ENCODE measurements at regions not wholly inside any gene's neighbourhood (a gene's known extent, or its start where the extent isn't known, plus 50 kb on each side); places are given as distances from the start of the nearest gene placed in this dataset.

DNA sequence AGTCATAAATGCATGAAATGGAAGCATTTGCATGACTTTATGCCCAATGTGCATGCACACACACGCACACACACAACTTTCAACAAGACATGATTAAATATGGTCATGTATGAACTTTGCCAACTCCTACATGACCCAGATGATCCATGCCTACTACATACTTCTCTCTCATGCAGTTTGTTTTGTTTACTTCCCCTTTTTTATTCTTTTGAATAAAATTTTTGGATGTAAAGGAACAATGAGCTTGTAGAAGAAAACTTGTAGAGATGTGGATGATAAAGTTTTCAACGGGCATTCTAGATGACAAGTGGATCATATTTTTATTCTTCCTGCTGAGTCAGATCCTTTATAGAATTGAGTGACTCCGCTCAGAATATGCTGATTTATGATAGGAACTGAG is 50.8 kb upstream of the AIG1 start:
- no peak overlapping the region for H3K4me3 ChIP-seq (replicated peaks in 1 of 2; ENCODE audit: low read depth in 2 of 2, low read length in 2 of 2)
- TF ChIP-seq, protein P1, sequence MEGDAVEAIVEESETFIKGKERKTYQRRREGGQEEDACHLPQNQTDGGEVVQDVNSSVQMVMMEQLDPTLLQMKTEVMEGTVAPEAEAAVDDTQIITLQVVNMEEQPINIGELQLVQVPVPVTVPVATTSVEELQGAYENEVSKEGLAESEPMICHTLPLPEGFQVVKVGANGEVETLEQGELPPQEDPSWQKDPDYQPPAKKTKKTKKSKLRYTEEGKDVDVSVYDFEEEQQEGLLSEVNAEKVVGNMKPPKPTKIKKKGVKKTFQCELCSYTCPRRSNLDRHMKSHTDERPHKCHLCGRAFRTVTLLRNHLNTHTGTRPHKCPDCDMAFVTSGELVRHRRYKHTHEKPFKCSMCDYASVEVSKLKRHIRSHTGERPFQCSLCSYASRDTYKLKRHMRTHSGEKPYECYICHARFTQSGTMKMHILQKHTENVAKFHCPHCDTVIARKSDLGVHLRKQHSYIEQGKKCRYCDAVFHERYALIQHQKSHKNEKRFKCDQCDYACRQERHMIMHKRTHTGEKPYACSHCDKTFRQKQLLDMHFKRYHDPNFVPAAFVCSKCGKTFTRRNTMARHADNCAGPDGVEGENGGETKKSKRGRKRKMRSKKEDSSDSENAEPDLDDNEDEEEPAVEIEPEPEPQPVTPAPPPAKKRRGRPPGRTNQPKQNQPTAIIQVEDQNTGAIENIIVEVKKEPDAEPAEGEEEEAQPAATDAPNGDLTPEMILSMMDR (IDR thresholded peaks at IDR 0.05; ENCODE audit: low read depth, low read length) = no peak
- DNase-seq (ENCODE audit: low read depth in 2 of 2) = no peak
